AG04450 (cell line): ENCODE measurements at regions not wholly inside any gene's neighbourhood (a gene's known extent, or its start where the extent isn't known, plus 50 kb on each side); places are given as distances from the start of the nearest gene placed in this dataset.

Experiments used
- CTCF ChIA-PET: fragments of 300-600, 350-600 bp; formaldehyde crosslinking; extraction: SDS; loops from one replicate; lab custom pipeline; 2022; ENCODE audit warnings: antibody characterized with exemption, inconsistent platforms; lab: Charles Lee
- POLR2A ChIA-PET: fragments of 350-600 bp; formaldehyde crosslinking; extraction: SDS; loops from one replicate; lab custom pipeline; 2021; ENCODE audit warnings: antibody characterized with exemption, inconsistent platforms; lab: Yijun Ruan, JAX
- DNase-seq: peaks from one replicate; pipeline ENCODE4 v3.0.0-alpha.2; 2011; ENCODE audit warnings: low read depth, low spot score
- H3K27ac ChIP-seq: one replicate; pipeline ENCODE4 v1.5.1; 2012; ENCODE audit warnings: low read depth, low read length, control low read depth
- H3K27me3 ChIP-seq: one replicate; pipeline ENCODE4 v1.6.0; 2012; ENCODE audit warnings: low read length; ENCODE audit not compliant: control insufficient read depth, insufficient read depth
- H3K4me3 ChIP-seq: 2 replicates; pipeline ENCODE4 v1.5.1; 2011; ENCODE audit warnings: mild to moderate bottlenecking, low read depth, low read length, control low read depth
- H3K9me3 ChIP-seq: 2 replicates; pipeline ENCODE4 v1.5.1; 2012; ENCODE audit warnings: low read length; ENCODE audit not compliant: control insufficient read depth, insufficient read depth
- CTCF ChIP-seq: IDR thresholded peaks from 2 replicates; pipeline ENCODE4 v1.5.1; 2011; ENCODE audit warnings: low read depth, low read length, control low read depth, inconsistent platforms

- ChIA-PET CTCF (no interaction called here), POLR2A (no interaction called here)
- H3K27me3 ChIP-seq, result no peaks in the 10 kb centered on the region
- no peaks in the 10 kb centered on the region for H3K9me3 ChIP-seq
- no peak overlapping the region for H3K4me3 ChIP-seq
- H3K27ac ChIP-seq, result no peak overlapping the region
- DNase-seq, result no peak
- TF ChIP-seq CTCF, result no peak
Measured at GRCh38 chr20:24795436-24795835, 153.6 kb upstream of the CST7 start.

- no peaks in the 10 kb centered on the region for H3K27me3 ChIP-seq
- POLR2A ChIA-PET, result no interaction called here
- CTCF ChIA-PET, result no interaction called here
- H3K27ac ChIP-seq, result no peak overlapping the region
- no peaks in the 10 kb centered on the region for H3K9me3 ChIP-seq
- DNase-seq, result no peak
- no peak for TF ChIP-seq CTCF
- H3K4me3 ChIP-seq, result no peak overlapping the region
Measured at GRCh38 chr20:24796236-24796635, 152.8 kb upstream of the CST7 start.

- H3K27ac ChIP-seq, result no peak overlapping the region
- CTCF ChIA-PET, result no interaction called here
Measured at GRCh38 chr20:24797113-24797512, 152.0 kb upstream of the CST7 start.

GRCh38 chr20:24797745-24798655, 151.1 kb upstream of the CST7 start:
- ChIA-PET POLR2A (no interaction called here), CTCF (no interaction called here)

More at GRCh38 chr20:24797113-24797512, 152.0 kb upstream of the CST7 start:
- no peaks in the 10 kb centered on the region for H3K27me3 ChIP-seq
- no peaks in the 10 kb centered on the region for H3K9me3 ChIP-seq
- TF ChIP-seq CTCF, result no peak
- H3K4me3 ChIP-seq, result no peak overlapping the region
- DNase-seq, result no peak
- POLR2A ChIA-PET, result no interaction called here

More at GRCh38 chr20:24797745-24798655, 151.1 kb upstream of the CST7 start:
- no peaks in the 10 kb centered on the region for H3K27me3 ChIP-seq
- no peak overlapping the region for H3K27ac ChIP-seq
- no peak overlapping the region for H3K4me3 ChIP-seq
- no peak for DNase-seq
- H3K9me3 ChIP-seq, result no peaks in the 10 kb centered on the region
- no peak for TF ChIP-seq CTCF
